Motor neuron (in vitro differentiated cells): ENCODE measurements at regions not wholly inside any gene's neighbourhood (a gene's known extent, or its start where the extent isn't known, plus 50 kb on each side); places are given as distances from the start of the nearest gene placed in this dataset.
"Not testable (repeated sequence)": the region's sequence is repeated elsewhere in the genome, so short reads cannot be mapped to it uniquely, and the experiment has no call there.

Experiments
- ATAC-seq, 8 experiments: fragments of 200-7000 bp; cut with Tn5 transposase; replicated peaks in 6 of 8; 2 replicates each; pipeline ENCODE4 v1.8.0; 2021; ENCODE audit warnings: mild to moderate bottlenecking in 8 of 8, moderate library complexity in 8 of 8
- H3K27ac ChIP-seq, 2 donors: fragments of 250-450 bp; sonication (Bioruptor Pico); 2 replicates each; pipeline ENCODE4 v1.9.0; 2021; ENCODE audit warnings: antibody characterized with exemption in 2 of 2, mild to moderate bottlenecking in 2 of 2, moderate library complexity in 1 of 2
- H3K4me1 ChIP-seq, 2 donors: fragments of 250-450 bp; sonication (Bioruptor Pico); replicated peaks in 1 of 2; 2 replicates each; pipeline ENCODE4 v1.6.1; 2021; ENCODE audit warnings: antibody characterized with exemption in 2 of 2, mild to moderate bottlenecking in 2 of 2, moderate library complexity in 1 of 2
- H3K4me3 ChIP-seq, 5 donors: fragments of 250-450 bp; sonication (Bioruptor Pico); 2 replicates each; pipeline ENCODE4 v1.9.0; 2021; ENCODE audit warnings: antibody characterized with exemption in 5 of 5, mild to moderate bottlenecking in 5 of 5, moderate library complexity in 4 of 5
- WGBS, 10 experiments: fragments of 450-650 bp; shearing (Covaris generic); methylation state at CpG; one replicate each; pipeline ENCODE4 v1.0.0; 2022; 5-methylcytosine and 5-hydroxymethylcytosine counted together
- in situ Hi-C, 9 experiments: fragments of 400-800 bp; cut with MboI; loops; one replicate each; pipeline ENCODE4 v1.15.0; 2021; ENCODE audit warnings: low sequenced_read_pairs in 9 of 9, low pct_unique_long_range_greater_than_20kb in 2 of 9; ENCODE audit not compliant: unreplicated experiment in 9 of 9

DNA sequence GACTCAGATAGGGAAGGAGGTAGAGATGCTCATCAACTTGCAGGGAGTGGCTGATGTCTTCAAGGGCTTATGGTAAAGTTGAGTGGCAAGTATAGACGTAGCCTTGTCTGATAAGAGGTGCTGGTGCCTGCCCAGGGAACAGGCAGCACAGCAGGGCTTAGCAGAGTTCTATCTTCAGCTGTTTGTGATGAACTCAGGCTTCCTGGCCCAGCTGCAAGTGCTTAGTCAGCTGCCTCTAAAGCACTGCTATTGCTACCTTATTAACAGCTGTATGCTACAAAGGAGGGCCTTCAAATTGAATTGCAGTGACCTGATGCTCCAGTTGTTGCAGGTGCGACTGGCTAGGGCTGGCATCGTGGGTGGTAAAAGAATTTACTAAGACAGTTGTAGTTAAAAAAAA lies 82.1 kb downstream of the TSN start:
- 0 to 100% (median 90%) methylated on average over 1 to 3 of the region's 3 CpGs; no CpG with 5 or more reads in 3 of the 10 experiments for WGBS, 10 experiments
- Histone ChIP-seq H3K27ac (no peak overlapping the region), H3K4me3 (no peak overlapping the region), H3K4me1 (peaks cover 8% of the 10 kb centered on the region in 2 donors)
- no peak for ATAC-seq
- in situ Hi-C loops: no loop called here

DNA sequence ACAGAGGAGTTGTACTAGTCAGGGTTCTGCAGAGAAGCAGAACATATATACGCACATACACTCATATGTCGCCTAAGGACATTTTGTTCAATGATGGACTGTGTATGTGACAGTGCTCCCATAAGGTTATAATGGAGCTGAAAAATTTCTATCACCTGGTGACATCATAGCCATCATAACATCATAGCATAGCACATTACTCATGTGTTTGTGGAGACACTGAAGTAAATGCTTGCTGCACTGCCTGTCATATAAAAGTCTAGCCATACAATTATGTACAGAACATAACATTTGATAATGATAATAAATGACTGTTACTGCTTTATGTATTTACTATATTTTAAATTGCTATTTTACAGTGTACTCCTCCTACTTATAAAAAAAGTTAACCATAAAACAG lies 83.1 kb downstream of the TSN start:
- H3K27ac ChIP-seq: no peak overlapping the region

DNA sequence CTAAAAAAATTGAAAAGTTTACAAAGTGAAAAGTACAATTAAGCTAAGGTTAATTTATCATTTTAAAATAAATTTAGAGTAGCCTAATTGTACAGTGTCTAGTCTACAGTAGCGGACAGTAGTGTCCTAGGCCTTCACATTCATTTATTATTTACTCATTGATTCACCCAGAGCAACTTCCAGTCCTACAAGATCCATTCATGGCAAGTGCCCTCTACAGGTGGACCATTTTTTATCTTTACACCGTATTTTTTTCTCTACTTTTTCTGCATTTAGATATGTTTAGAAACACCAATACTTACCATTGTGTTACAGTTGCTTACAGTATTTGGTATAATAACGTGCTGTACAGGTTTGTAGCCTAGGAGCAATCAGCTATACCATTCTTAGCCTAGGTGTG lies 84.1 kb downstream of the TSN start:
- in situ Hi-C loops: no loop called here
- H3K4me3 ChIP-seq: no peak overlapping the region

More for the DNA sequence above, 83.1 kb downstream of the TSN start:
- peaks cover under 1 to 3% of the 10 kb centered on the region in 2 donors for H3K4me1 ChIP-seq
- H3K4me3 ChIP-seq: no peak overlapping the region
- WGBS, 10 experiments: 65 to 100% (median 86%) methylated on average over 1 to 2 of the region's 2 CpGs; no CpG with 5 or more reads in 3 of the 10 experiments
- peak in 3 of 8 experiments; percentile 48 to 63 (median 61) for ATAC-seq
- in situ Hi-C loops: no loop called here

DNA sequence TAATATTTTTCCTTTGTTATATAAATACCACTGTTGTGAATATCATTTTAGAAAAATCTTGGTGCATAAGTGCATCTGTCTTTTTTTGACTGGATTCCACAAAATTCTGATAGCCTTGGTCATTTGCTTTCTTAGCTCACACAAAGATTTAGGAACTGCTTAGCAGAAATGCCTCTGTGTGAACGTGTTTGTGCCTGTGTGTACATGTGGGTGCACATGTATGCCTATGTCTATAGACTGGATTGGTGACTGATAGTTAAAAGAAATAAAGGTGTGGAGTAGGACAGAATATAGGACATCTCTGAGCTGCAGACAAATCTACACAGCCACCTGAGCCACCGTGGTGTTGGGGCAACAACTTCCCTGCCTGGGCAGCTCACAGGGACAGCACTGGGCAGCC lies 93.8 kb downstream of the TSN start:
- Histone ChIP-seq H3K4me3 (no peak overlapping the region), H3K4me1 (no peaks in the 10 kb centered on the region), H3K27ac (no peak overlapping the region)
- in situ Hi-C loops: no loop called here
- ATAC-seq: no peak
- WGBS, 10 experiments: 0 to 100% (median 40%) methylated on average over 1 of the region's 2 CpGs; no CpG with 5 or more reads in 2 of the 10 experiments

More for the DNA sequence above, 84.1 kb downstream of the TSN start:
- Histone ChIP-seq H3K27ac (no peak overlapping the region), H3K4me1 (no peaks in the 10 kb centered on the region)
- ATAC-seq: no peak
- 32 to 93% (median 81%) methylated on average over 2 to 3 of the region's 3 CpGs; no CpG with 5 or more reads in 1 of the 10 experiments for WGBS, 10 experiments

DNA sequence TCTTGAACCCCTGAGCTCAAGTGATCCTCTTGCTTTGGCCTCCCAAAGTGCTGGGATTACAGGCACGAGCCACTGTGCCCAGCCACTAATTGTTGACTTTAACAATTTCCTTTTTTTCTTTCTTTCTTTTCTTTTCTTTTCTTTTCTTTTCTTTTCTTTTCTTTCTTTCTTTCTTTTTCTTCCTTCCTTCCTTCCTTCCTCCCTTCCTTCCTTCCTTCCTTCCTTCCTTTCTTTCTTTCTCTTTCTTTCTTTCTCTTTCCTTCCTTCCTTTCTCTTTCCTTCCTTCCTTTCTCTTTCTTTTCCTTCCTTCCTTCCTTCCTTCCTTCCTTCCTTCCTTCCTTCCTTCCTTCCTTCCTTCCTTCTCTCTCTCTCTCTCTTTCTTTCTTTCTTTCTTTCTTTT lies 97.7 kb downstream of the TSN start:
- ATAC-seq, H3K4me3 ChIP-seq, H3K27ac ChIP-seq, in situ Hi-C loops, H3K4me1 ChIP-seq: not testable (repeated sequence)
- 0 to 92% (median 86%) methylated on average over 1 of the region's 1 CpG; no CpG with 5 or more reads in 5 of the 10 experiments for WGBS, 10 experiments

DNA sequence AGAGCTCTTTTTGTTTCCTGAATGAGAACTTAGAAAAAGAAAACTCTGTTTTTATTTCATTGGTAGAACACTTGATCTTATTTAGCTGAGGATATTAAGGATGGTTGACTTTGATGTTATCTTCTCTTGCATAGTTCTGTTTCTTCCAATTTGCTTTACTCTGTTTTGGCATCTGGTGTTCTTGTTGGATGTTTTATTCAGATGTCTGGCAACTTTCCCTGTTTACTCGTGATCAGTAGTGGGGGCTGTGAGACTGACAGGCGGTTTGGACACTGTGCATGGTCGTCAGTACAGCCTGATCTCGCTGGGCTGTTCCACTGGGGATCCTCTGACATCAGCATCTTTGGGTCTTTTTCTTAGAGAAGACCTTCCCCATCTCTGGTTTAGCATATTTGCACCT lies 100.1 kb downstream of the TSN start:
- Histone ChIP-seq H3K4me1 (peaks cover 0 to 8% of the 10 kb centered on the region in 2 donors), H3K27ac (no peak overlapping the region), H3K4me3 (no peak overlapping the region)
- in situ Hi-C loops: no loop called here
- ATAC-seq: no peak
- 0 to 100% (median 60%) methylated on average over 1 to 3 of the region's 4 CpGs; no CpG with 5 or more reads in 1 of the 10 experiments for WGBS, 10 experiments

DNA sequence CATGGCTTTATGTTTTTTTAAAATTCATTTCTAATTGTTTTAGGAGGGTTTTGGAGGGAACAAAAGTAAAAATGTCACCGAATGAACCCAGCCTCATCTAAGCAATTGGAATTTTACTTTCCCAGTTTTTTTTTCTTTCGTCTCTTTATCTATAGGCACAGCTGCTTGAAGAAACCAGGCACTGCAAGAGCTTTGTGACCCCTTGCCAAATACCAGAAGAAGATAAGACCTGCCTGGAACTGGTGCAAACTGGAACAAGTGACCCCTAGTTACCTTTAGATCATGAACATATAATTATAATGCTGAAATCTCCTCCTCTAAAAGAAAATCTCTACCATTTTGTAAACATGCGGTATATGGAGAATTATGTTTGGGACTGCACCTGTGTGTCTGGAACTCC lies 100.9 kb downstream of the TSN start:
- Histone ChIP-seq H3K27ac (no peak overlapping the region), H3K4me1 (peaks cover 3 to 15% of the 10 kb centered on the region in 2 donors), H3K4me3 (no peak overlapping the region)
- in situ Hi-C loops: no loop called here
- ATAC-seq: no peak
- whole genome bisulfite sequencing, 10 experiments: 26 to 100% (median 89%) methylated on average over 1 to 3 of the region's 3 CpGs

DNA sequence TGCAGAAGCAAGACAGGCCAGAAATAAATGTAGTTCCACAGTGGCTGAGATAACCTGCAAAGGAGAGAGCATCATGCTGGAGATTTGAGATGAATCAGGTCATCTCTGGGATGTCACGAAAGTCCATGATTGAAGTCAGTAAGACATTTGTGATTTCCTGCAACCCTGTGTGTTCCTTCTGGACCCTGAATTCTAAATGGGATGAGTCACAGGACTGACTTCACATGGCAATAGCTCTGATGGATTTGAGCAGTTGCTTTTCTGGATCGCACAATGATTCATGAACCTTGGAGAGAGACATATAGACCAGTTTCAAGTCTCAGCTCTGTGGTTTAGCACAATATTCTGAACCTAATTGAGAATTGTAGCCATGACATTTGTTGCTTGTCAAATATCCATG lies 102.9 kb downstream of the TSN start:
- WGBS, 10 experiments: 8 to 100% (median 68%) methylated on average over 1 to 2 of the region's 2 CpGs; no CpG with 5 or more reads in 2 of the 10 experiments

DNA sequence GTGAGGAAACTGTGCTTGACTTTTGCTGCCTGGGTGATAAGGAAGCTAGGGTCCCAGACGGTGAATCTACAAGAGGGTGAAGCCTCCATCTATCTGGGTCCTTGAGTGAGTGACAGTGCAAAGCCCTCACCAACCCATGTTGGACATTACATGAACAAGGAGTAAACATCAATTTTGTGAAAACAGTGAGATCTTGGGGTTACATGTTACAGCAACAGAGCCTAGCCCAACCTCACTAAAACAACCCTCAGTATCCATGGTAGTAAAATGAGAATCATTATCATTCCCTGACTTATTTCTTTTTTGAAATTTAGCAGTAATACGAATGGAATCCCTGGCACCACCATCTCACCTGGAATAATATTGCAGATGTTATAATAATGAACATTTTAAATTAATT lies 103.4 kb downstream of the TSN start:
- ATAC-seq: no peak
- Histone ChIP-seq H3K4me3 (no peak overlapping the region), H3K27ac (no peak overlapping the region), H3K4me1 (peaks cover 3 to 15% of the 10 kb centered on the region in 2 donors)
- 60 to 100% (median 91%) methylated on average over 1 to 2 of the region's 2 CpGs; no CpG with 5 or more reads in 2 of the 10 experiments for WGBS, 10 experiments
- in situ Hi-C loops: no loop called here

More for the DNA sequence above, 102.9 kb downstream of the TSN start:
- no peak overlapping the region for H3K27ac ChIP-seq
- peaks cover 3 to 15% of the 10 kb centered on the region in 2 donors for H3K4me1 ChIP-seq
- H3K4me3 ChIP-seq: no peak overlapping the region
- peak in 5 of 8 experiments; percentile 74 to 85 (median 78) for ATAC-seq
- in situ Hi-C loops: no loop called here

DNA sequence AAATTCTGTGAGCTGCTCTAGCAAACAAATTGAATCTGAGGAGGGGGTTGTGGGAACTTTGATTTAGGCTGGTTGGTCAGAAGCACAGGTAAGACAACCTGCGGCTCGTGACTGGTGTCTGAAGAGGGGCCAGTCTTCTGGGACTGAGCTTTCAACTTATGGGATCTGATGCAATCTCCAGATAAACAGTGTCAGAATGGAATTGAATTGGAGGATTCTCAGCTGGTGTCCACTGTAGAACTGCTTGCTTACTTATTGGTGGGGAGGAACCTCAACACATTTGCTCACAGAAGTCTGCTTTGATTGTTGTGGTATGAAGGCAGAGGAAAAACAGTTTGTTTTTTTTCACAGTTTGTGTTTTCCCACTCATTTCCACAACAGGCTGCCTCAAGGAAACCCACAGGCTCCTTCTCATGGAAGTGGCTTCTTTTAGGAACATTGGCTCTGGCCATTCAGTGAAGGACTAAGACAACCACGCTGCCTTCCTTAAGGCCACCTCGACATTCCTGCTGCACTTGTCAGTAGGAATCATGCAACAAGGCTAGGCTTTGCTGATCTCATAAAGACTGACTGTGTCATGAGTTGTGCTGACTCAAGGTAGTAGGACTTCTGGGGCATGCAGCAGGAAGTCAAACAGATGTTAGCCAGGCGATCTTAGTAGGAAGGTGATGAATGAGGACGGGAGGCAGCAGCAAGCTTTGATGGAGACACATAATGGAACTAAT lies 104.7 kb downstream of the TSN start:
- ATAC-seq: peak in 7 of 8 experiments; percentile 77 to 89 (median 85)
- peaks cover 3 to 15% of the 10 kb centered on the region in 2 donors for H3K4me1 ChIP-seq
- no peak overlapping the region for H3K27ac ChIP-seq
- in situ Hi-C loops: no loop called here
- no peak overlapping the region for H3K4me3 ChIP-seq
- 0 to 100% (median 53%) methylated on average over 1 to 6 of the region's 6 CpGs; no CpG with 5 or more reads in 2 of the 10 experiments for WGBS, 10 experiments

DNA sequence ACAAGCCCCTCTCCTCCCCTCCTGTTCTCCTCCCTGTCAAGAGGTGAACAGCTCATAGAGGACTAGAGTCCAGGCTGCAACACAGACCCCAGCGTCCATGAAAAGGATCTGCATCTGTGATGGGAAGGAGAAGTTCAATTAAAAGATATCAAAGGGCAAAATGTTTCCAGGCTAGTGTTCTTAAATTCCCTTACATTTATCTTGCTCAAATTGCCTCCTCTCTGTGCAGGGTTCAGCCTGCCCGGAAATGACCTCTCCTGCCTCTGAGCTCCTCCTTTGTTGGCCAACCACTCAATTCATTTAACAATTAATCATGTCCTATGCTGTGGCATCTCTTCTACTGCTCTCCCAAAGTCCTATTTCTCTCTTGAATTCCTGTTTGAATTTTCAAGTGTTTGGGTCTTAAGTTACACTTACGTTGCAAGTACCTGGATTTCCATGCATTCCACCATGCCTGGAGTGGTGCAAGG lies 105.3 kb downstream of the TSN start:
- Histone ChIP-seq H3K4me1 (peaks cover 3 to 15% of the 10 kb centered on the region in 2 donors), H3K4me3 (no peak overlapping the region), H3K27ac (no peak overlapping the region)
- ATAC-seq: peak in 5 of 8 experiments; percentile 22 to 57 (median 38)
- WGBS, 10 experiments: 0 to 62% (median 38%) methylated on average over 1 to 3 of the region's 3 CpGs; no CpG with 5 or more reads in 2 of the 10 experiments
- in situ Hi-C loops: no loop called here

DNA sequence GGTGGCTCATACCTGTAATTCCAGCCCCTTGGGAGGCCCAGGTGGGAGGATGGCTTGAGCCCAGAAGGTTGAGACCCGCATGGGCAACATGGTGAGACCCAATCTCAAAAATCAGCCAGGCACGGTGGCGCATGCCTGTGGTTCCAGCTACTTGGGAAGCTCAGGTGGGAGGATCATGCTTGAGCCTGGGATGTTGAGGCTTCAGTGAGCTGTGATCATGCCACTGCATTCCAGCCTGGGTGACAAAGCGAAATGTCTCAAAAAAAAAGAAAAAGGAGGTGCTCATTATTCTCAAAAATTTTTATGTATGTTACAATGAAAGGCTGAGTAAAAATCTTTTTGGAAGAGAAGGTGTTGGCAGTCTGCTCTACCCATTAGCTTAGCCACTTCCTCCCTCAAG lies 106.8 kb downstream of the TSN start:
- WGBS, 10 experiments: 33 to 100% (median 73%) methylated on average over 1 to 4 of the region's 4 CpGs; no CpG with 5 or more reads in 4 of the 10 experiments
- in situ Hi-C loops: no loop called here
- no peak for ATAC-seq

DNA sequence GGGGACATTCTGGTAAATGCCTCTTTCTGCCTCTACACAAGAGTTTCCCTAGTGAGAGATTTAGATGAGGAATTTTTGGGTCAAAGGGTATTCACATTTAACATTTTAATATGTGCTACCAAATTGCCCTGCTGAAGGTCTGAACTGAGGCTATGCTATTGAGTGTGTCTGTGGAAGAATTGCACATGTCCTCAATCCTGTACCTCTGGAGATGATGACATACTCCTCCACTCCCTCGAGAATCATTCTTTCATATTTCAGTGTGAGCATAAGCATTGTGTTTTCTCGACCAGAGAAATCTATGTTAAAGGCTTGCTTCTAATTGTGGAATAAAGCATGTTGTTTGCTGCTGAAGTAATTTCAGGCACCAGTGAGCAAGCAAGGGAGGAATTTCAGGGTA lies 110.5 kb downstream of the TSN start:
- no peak overlapping the region for H3K4me3 ChIP-seq

More for the DNA sequence above, 106.8 kb downstream of the TSN start:
- Histone ChIP-seq H3K27ac (no peak overlapping the region), H3K4me1 (peaks cover 7 to 15% of the 10 kb centered on the region in 2 donors), H3K4me3 (no peak overlapping the region)

More for the DNA sequence above, 110.5 kb downstream of the TSN start:
- in situ Hi-C loops: no loop called here
- peak in 1 of 8 experiments; percentile 90 for ATAC-seq
- 0 to 62% (median 13%) methylated on average over 1 to 2 of the region's 2 CpGs; no CpG with 5 or more reads in 7 of the 10 experiments for WGBS, 10 experiments
- Histone ChIP-seq H3K4me1 (peaks cover 12 to 16% of the 10 kb centered on the region in 2 donors), H3K27ac (no peak overlapping the region)
